ENCODE measurements at regions not wholly inside any gene's neighbourhood (a gene's known extent, or its start where the extent isn't known, plus 50 kb on each side); places are given as distances from the start of the nearest gene placed in this dataset.
A peak's percentile ranks its signal among the peaks of the same experiment; 100 is the strongest.

GRCh38 chrX:40469316-40469715 lies 111.5 kb upstream of the ATP6AP2 start:
- no peaks in the 10 kb centered on the region for H3K9me3 ChIP-seq

GRCh38 chrX:40468033-40468846 lies 112.5 kb upstream of the ATP6AP2 start:
- WGBS, 2 donors (ENCODE audit: low coverage in 1 of 2) = 17 to 30% methylated on average over 1 to 5 of the region's 5 CpGs
- intact Hi-C loops (cut with DNase I; ENCODE audit: low total_unique reads) (no loop called here), in situ Hi-C loops (cut with MboI; ENCODE audit: low pct_ligation_motif_present in 1 of 4, low pct_unique_long_range_greater_than_20kb in 1 of 4, low sequenced_read_pairs in 3 of 4) (no loop called here)
- H3K27me3 ChIP-seq = no peaks in the 10 kb centered on the region
- peak overlapping the region; percentile 35 to 57 (median 52) for H3K27ac ChIP-seq
- TF ChIP-seq, protein P1, sequence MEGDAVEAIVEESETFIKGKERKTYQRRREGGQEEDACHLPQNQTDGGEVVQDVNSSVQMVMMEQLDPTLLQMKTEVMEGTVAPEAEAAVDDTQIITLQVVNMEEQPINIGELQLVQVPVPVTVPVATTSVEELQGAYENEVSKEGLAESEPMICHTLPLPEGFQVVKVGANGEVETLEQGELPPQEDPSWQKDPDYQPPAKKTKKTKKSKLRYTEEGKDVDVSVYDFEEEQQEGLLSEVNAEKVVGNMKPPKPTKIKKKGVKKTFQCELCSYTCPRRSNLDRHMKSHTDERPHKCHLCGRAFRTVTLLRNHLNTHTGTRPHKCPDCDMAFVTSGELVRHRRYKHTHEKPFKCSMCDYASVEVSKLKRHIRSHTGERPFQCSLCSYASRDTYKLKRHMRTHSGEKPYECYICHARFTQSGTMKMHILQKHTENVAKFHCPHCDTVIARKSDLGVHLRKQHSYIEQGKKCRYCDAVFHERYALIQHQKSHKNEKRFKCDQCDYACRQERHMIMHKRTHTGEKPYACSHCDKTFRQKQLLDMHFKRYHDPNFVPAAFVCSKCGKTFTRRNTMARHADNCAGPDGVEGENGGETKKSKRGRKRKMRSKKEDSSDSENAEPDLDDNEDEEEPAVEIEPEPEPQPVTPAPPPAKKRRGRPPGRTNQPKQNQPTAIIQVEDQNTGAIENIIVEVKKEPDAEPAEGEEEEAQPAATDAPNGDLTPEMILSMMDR (IDR thresholded peaks at IDR 0.05) = peak in 4 of 5 experiments; percentile 25 to 53 (median 30)
- TF ChIP-seq EP300 (IDR thresholded peaks at IDR 0.05; ENCODE audit: low read depth) = no peak
- no peak for TF ChIP-seq POLR2A (IDR thresholded peaks at IDR 0.05)
- TF ChIP-seq POLR2AphosphoS5 (IDR thresholded peaks at IDR 0.05) = peak in 1 of 3 donors; percentile 26
- no peaks in the 10 kb centered on the region for H3K9me3 ChIP-seq
- DNase-seq = peak; percentile 59
- no peaks in the 10 kb centered on the region for H3K36me3 ChIP-seq
- no peak overlapping the region for H3K4me3 ChIP-seq
- H3K4me1 ChIP-seq = peaks cover 0 to 24% (median 7%) of the 10 kb centered on the region in 4 donors

More at GRCh38 chrX:40469316-40469715, 111.5 kb upstream of the ATP6AP2 start:
- H3K27me3 ChIP-seq = no peaks in the 10 kb centered on the region
- TF ChIP-seq EP300 (IDR thresholded peaks at IDR 0.05; ENCODE audit: low read depth) (no peak), POLR2A (IDR thresholded peaks at IDR 0.05) (no peak), POLR2AphosphoS5 (IDR thresholded peaks at IDR 0.05) (no peak)
- TF ChIP-seq, protein P1 (IDR thresholded peaks at IDR 0.05) = no peak
- H3K27ac ChIP-seq = no peak overlapping the region
- in situ Hi-C loops (cut with MboI; ENCODE audit: low pct_ligation_motif_present in 1 of 4, low pct_unique_long_range_greater_than_20kb in 1 of 4, low sequenced_read_pairs in 3 of 4) (no loop called here), intact Hi-C loops (cut with DNase I; ENCODE audit: low total_unique reads) (no loop called here)
- H3K4me1 ChIP-seq = peaks cover 0 to 24% (median 7%) of the 10 kb centered on the region in 4 donors
- no peaks in the 10 kb centered on the region for H3K36me3 ChIP-seq
- DNase-seq = no peak
- no peak overlapping the region for H3K4me3 ChIP-seq
- 63% methylated on average over 4 of the region's 4 CpGs; no CpG with 5 or more reads in 1 of the 2 donors for WGBS, 2 donors (ENCODE audit: low coverage in 1 of 2)

- no peaks in the 10 kb centered on the region for H3K36me3 ChIP-seq
- no peak overlapping the region for H3K4me3 ChIP-seq
- in situ Hi-C loops (cut with MboI; ENCODE audit: low pct_ligation_motif_present in 1 of 4, low pct_unique_long_range_greater_than_20kb in 1 of 4, low sequenced_read_pairs in 3 of 4) (no loop called here), intact Hi-C loops (cut with DNase I; ENCODE audit: low total_unique reads) (no loop called here)
- no peak for DNase-seq
- TF ChIP-seq POLR2AphosphoS5 (IDR thresholded peaks at IDR 0.05) = no peak
- no peak for TF ChIP-seq POLR2A (IDR thresholded peaks at IDR 0.05)
- TF ChIP-seq EP300 (IDR thresholded peaks at IDR 0.05; ENCODE audit: low read depth) = no peak
- TF ChIP-seq, protein P1 (IDR thresholded peaks at IDR 0.05) = no peak
- no peaks in the 10 kb centered on the region for H3K9me3 ChIP-seq
- 87 to 90% methylated on average over 2 to 13 of the region's 13 CpGs for WGBS, 2 donors (ENCODE audit: low coverage in 1 of 2)
- no peaks in the 10 kb centered on the region for H3K27me3 ChIP-seq
- H3K27ac ChIP-seq = peak overlapping the region in 1 of 4 donors; percentile 47
- H3K4me1 ChIP-seq = peaks cover 0 to 22% (median 7%) of the 10 kb centered on the region in 4 donors
Observed at GRCh38 chrX:40467454-40467853, 113.3 kb upstream of the ATP6AP2 start.

- Histone ChIP-seq H3K36me3 (no peaks in the 10 kb centered on the region), H3K27ac (no peak overlapping the region), H3K9me3 (no peaks in the 10 kb centered on the region), H3K4me3 (no peak overlapping the region), H3K27me3 (no peaks in the 10 kb centered on the region), H3K4me1 (peaks cover 0 to 10% (median 3%) of the 10 kb centered on the region in 4 donors)
- in situ Hi-C loops (cut with MboI; ENCODE audit: low pct_ligation_motif_present in 1 of 4, low pct_unique_long_range_greater_than_20kb in 1 of 4, low sequenced_read_pairs in 3 of 4) = no loop called here
- no peak for DNase-seq
- WGBS, 2 donors (ENCODE audit: low coverage in 1 of 2) = 58% methylated on average over 5 of the region's 5 CpGs; no CpG with 5 or more reads in 1 of the 2 donors
- no peak for TF ChIP-seq POLR2A (IDR thresholded peaks at IDR 0.05)
- TF ChIP-seq, protein P1 (IDR thresholded peaks at IDR 0.05) = no peak
- TF ChIP-seq POLR2AphosphoS5 (IDR thresholded peaks at IDR 0.05) = no peak
- no peak for TF ChIP-seq EP300 (IDR thresholded peaks at IDR 0.05; ENCODE audit: low read depth)
- intact Hi-C loops (cut with DNase I; ENCODE audit: low total_unique reads) = no loop called here
Observed at GRCh38 chrX:40465735-40466551, 114.8 kb upstream of the ATP6AP2 start.

Measured in transverse colon (tissue), 4 donors.